GM21390 (cell line): ENCODE measurements at regions not wholly inside any gene's neighbourhood (a gene's known extent, or its start where the extent isn't known, plus 50 kb on each side); places are given as distances from the start of the nearest gene placed in this dataset.
"Not testable (repeated sequence)": the region's sequence is repeated elsewhere in the genome, so short reads cannot be mapped to it uniquely, and the experiment has no call there.

Experiments
- ATAC-seq: cut with Tn5 transposase; IDR thresholded peaks from one replicate; pipeline ENCODE4 v1.9.1; 2021; ENCODE audit not compliant: unreplicated experiment

DNA sequence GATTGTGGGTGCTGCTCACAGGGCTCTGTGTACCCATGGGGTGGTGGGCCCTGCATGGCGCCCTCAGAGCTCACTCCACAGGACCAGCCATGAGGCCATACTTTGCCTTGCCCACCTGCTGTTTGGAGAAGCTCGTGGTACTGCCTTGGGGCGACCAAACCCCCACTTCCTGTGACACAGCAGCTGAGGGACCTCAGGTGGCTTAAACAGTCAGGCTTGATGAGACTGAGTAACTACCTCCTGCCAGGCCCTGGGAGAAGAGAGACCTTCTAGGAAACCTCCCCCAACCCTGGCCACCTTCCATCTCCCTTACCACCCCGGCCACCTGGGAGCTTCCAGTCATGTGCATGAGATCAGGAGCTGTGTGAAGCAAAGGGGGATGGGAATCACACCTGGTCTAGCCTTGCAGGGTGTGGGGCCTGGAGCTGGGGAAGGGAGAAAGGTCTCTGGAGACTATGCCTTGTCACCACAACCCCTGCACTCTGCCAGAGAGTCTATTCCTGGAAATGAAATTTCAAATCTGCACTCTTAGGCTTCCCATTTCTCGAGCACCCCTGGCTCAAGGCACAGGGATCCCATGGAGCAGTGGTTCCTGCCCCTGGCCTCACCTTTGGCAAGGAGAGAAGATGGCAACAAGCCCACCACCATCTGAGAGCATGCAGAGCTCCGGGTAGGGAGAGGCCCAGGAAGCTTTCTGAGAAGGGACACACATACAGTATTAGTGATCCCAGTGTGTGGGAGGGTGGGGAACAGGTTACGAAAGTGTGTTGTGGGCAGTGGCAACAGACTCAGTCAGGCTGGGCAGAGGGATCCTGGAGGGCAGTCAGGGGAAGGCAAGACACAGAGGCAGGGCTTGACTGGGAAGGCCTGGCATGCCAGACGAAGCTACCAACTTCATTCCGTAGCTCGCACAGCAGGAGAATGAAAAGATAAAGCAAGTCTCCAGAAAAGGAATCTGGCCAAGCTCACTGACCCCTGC lies 125.0 kb downstream of the URI1 start:
- ATAC-seq = no peak

DNA sequence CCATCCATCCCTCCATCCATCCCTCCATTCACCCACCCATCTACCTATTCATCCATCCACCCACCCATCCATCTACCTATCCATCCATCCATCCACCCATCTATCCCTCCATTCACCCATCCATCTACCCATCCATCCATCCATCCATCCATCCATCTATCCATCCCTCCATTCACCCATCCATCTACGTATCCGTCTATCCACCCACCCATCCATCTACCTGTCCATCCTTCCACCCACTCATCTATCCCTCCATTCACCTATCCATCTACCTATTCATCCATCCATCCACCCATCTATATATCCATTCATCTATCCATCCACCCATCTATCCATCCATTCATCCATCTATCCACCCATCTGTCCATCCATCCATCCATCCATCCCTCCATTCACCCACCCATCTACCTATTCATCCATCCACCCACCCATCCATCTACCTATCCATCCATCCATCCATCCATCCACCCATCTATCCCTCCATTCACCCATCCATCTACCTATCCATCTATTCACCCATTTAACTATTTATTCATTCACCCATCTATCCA lies 126.0 kb downstream of the URI1 start:
- ATAC-seq = not testable (repeated sequence)

GRCh38 chr19:30068528-30069395 lies 126.7 kb downstream of the URI1 start:
- ATAC-seq = no peak

DNA sequence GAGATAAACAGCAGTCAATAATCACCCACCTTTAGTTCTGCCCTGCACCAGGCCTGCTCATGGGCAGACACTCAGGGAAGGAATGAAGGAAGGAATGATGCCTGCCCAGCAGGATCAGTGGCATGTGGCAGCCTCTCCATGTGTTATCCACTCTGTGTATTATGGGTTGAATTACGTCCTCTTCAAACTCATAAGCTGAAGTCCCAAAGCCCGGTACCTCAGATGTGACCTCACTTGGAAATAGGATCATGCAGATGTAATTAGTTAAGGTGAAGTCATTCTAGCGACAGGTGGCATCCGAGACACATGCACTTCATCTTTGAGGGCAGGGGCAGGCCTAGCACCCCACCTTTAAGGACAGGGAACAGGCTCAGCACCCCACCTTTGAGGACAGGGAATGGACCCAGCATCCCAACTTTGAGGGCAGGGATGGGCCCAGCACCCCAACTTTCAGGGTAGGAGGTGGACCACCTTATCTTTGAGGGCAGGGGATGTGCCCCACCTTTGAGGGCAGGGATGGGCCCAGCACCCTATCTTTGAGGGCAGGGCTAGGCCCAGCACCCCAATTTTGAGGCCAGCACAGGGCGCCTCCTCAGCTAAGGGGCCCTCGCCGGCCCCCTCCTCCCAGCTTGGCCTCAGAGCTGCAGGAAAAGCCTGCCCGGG lies 127.6 kb downstream of the URI1 start:
- no peak for ATAC-seq

- no peak for ATAC-seq
These were observed 128.3 kb downstream of the URI1 start for GRCh38 chr19:30070198-30070967.

- no peak for ATAC-seq
These were observed 129.1 kb downstream of the URI1 start for GRCh38 chr19:30070968-30071632.

GRCh38 chr19:30071871-30072270 lies 129.8 kb downstream of the URI1 start:
- ATAC-seq = no peak

- ATAC-seq = no peak
These were observed 131.3 kb downstream of the URI1 start for GRCh38 chr19:30073152-30074000.

GRCh38 chr19:30074096-30074495 lies 132.1 kb downstream of the URI1 start:
- no peak for ATAC-seq

- no peak for ATAC-seq
These were observed 133.0 kb downstream of the URI1 start for GRCh38 chr19:30074741-30075715.

DNA sequence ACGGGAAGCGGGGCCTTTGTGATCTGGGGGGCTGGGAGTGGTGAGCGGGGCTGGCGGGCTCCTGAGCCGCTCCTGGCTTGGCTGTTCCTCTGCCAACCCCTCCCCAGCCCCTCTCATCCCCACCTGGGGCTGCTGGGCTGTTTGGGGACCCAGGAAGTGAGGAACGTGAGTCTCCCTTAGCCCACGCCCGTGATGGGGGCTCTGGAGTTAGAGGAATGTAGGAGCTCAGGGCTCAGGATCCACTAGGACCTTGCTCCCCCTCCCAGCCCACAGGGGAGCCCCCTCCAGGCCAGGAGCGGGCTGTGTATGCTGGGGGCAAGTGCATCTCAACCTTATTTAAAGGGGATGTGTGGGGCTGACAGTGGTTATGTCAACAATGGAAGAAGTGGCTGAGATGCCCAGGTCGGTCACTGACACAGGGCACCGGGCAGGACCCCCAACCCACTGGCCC lies 134.1 kb downstream of the URI1 start:
- no peak for ATAC-seq

- ATAC-seq = no peak
These were observed 135.0 kb downstream of the URI1 start for GRCh38 chr19:30076751-30077670.

GRCh38 chr19:30077851-30078355 lies 135.9 kb downstream of the URI1 start:
- no peak for ATAC-seq

- ATAC-seq = no peak
These were observed 136.4 kb downstream of the URI1 start for GRCh38 chr19:30078381-30078910.

- no peak for ATAC-seq
These were observed 137.2 kb downstream of the URI1 start for GRCh38 chr19:30079200-30079599.

GRCh38 chr19:30082168-30082567 lies 140.1 kb downstream of the URI1 start:
- no peak for ATAC-seq
